Tibial nerve (tissue), 4 donors: ENCODE measurements at regions not wholly inside any gene's neighbourhood (a gene's known extent, or its start where the extent isn't known, plus 50 kb on each side); places are given as distances from the start of the nearest gene placed in this dataset.

Experiments used
- CTCF ChIP-seq, 5 experiments: fragments of 200-600 bp in 3 of 5; fragments of 450-650 bp in 2 of 5; sonication (generic) in 3 of 5; IDR thresholded peaks; one replicate each; pipeline ENCODE4 v1.5.1; 2016 to 2019; ENCODE audit warnings: antibody characterized with exemption in 5 of 5, mild to moderate bottlenecking in 3 of 5, moderate library complexity in 2 of 5
- EP300 ChIP-seq, 2 donors: sonication (generic); formaldehyde crosslinking; IDR thresholded peaks; one replicate each; pipeline ENCODE4 v1.6.1; 2017; ENCODE audit warnings: antibody characterized with exemption in 2 of 2, mild to moderate bottlenecking in 1 of 2
- POLR2A ChIP-seq, 2 donors: fragments of 450-650 bp; IDR thresholded peaks; one replicate each; pipeline ENCODE4 v1.6.1; 2017; ENCODE audit warnings: antibody characterized with exemption in 2 of 2, mild to moderate bottlenecking in 2 of 2, moderate library complexity in 2 of 2

DNA sequence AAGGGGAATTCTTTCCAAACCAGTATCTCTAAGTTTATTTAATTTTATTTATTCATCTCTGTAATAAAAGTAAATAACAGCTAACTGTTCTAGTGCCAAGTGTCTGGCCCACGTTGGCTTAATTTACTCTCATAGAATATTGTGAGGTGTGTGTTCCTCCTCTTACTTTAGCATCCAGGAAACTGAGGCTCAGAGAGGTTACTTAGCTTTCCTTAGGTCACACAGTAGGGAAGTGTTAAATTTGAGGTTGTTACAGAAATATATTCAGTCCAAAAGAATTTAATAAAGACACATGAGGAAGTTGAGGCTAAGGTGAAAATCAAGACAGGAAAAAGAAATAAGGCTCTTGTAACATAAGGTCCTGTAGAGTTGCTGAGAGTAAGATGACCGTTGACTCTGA lies 84.4 kb upstream of the MRPS22 start:
- TF ChIP-seq CTCF (IDR thresholded peaks at IDR 0.05) (no peak), POLR2A (IDR thresholded peaks at IDR 0.05) (no peak), EP300 (IDR thresholded peaks at IDR 0.05) (no peak)
